Stimulated activated CD8-positive, alpha-beta memory T cell treated with anti-CD3 and anti-CD28 coated beads, Interleukin-4, amount 100 ng/mL, for 24 hours (primary cell): ENCODE measurements at regions not wholly inside any gene's neighbourhood (a gene's known extent, or its start where the extent isn't known, plus 50 kb on each side); places are given as distances from the start of the nearest gene placed in this dataset.
A peak's percentile ranks its signal among the peaks of the same experiment; 100 is the strongest.

ENCODE experiments used
- DNase-seq: peaks from one replicate; pipeline ENCODE4 v3.0.0-alpha.2; 2020; ENCODE audit warnings: low read depth

GRCh38 chr6:144578385-144579350 lies 293.5 kb downstream of the UTRN start:
- no peak for DNase-seq

- no peak for DNase-seq
These were observed 294.9 kb downstream of the UTRN start for GRCh38 chr6:144580039-144580438.

DNA sequence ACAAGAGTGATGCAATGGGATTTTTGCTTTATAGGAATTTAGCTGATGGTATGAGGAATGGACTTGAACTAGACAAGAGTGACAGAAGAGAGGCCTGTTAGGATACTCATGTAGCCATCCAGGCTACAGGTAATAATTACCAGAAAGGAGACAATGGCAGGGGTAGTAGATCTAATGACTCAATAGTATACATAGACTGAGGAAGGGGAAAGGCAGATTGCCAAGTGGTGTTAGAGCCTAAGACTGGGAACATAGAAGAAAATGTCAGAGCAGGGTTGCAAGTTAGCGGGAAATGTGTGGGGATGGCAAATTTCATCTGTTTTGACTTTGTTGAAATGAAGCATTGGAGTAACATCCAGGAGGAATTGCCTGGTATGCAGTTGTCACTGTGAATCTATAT lies 295.6 kb downstream of the UTRN start:
- DNase-seq = no peak

- DNase-seq = no peak
These were observed 296.8 kb downstream of the UTRN start for GRCh38 chr6:144581812-144582537.

DNA sequence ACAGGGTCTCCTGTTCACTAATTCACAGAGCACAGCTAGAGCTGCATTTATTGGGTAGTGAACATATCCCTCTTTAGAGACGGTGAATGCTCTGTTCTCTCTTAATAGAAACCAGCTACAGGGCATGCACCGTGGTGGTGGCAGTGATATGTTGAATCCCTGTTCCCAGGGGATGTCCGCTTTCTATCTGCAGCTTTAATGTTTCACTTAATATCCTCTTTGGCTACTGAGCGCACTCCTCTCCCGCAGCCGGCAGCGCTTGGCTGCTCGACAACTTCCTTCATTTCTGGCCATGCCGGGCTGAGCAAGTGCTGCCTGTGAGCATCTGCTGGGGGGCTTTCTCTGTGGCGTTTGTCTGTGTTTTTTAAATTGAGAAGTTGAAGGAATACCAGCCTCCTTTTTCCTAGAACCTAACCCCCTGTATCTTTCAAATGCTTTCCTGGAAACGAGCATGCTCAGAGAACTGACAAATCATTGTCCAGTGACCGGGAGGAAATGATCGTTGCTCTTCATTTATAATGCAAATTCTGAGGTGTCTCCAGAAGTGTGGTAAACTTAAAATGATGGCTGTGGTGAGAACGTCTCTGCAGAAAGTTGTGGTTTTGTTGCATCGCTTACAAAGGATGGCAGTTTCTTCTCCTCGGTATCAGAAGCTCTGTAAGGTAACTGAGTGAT lies 297.9 kb downstream of the UTRN start:
- peak; percentile 15 for DNase-seq

GRCh38 chr6:144583614-144583954 lies 298.4 kb downstream of the UTRN start:
- no peak for DNase-seq

DNA sequence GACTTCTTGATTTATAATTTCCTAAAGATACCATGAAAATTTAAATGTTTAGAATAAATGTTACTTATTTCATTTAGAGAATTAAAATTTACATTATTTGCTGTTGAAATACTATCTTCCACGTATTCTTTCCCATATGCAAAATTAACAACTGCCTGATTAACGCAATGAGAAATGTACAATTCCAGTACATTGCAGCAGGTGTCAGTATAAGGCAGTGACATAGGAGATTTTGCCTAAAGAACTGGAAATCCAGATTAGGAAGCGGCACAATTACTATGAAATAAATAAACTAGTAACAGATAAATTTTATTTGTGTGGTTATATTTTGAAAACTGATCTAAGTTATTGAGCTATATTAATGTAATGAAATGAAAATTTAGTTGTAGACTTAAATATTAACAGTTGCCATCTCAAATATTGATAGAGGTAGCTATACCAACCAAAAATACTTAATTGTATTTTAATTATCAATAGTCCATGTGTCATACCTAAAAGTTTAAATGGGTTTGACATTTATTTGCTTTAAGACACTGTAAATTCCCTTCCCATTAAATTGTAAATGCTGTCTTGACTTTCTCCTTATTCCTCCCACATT lies 300.2 kb downstream of the UTRN start:
- no peak for DNase-seq

- no peak for DNase-seq
These were observed 301.9 kb downstream of the UTRN start for GRCh38 chr6:144586986-144587385.

GRCh38 chr6:144588697-144589325 lies 303.7 kb downstream of the UTRN start:
- no peak for DNase-seq

- DNase-seq = no peak
These were observed 305.4 kb downstream of the UTRN start for GRCh38 chr6:144590532-144590931.

DNA sequence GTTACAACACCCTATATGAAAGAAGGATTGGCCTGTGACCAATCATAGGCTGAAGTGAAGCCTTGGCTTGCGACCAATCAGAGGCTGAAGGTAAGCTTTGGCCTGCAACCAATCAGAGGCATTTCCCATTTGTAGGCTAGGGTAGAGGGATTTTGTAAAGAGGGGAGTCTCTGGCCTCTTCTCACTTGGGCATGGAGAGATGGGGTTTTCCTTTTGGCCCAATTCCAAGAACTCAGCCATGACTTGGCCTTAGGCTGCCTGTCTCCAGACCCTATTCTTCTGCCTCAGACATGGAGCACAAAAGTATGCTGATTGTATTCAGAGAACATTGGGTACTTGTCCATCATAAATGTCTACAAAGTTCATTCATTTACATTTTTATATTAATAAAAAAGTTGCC lies 308.3 kb downstream of the UTRN start:
- no peak for DNase-seq

DNA sequence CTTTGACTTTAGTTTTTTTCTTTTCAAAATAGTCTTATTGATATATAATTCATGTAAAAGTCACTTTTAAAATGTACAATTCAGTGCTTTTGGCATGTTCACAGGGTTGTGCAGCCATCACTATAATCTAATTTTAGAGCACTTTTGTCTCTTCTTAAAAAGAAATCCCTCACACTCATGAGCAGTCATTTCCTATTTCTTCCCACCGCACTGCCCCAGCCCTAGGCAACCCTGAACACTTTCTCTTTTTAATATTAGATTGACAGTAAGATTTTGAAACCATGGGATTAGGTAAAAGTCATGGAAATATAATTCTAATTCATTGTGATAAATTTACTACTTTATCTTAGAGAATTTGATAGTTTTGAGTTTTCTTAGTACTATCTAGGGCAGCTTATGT lies 309.4 kb downstream of the UTRN start:
- DNase-seq = no peak

DNA sequence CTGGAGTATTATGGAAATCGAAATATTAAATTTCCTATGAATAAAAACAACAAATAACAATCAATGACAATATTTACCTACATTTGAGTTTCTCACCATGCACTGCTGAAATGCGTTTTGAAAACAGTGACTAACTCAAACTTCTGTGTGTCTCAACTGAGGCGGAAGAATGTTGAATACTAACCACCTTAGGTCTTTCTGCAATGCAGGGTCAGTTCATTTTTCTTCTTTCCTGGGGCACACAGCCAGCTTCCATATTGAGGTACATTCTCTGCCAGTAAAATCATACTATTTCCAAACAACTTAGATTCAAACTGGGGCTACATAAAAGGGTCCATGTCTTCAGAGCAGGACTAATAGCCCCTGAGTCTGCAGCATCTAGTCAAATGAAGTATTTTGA lies 310.1 kb downstream of the UTRN start:
- DNase-seq = no peak

DNA sequence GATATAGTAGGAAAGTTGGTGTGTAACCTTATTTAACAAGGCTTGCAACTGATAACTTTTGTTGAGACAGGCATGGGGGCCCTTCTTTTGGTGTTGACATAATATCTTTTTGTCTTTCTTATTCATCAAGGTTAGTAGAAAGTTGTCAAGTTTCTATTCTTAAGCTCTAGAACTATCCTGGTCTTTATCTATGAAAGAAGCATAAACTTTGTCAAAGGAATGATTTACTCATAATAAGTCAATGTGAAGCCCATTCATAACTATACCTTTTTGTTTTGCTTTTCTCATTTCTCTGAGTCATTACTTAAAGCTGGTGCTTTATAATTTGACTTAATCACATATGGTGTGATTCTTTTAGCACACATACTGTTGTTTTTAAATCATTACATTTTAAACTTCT lies 312.4 kb downstream of the UTRN start:
- no peak for DNase-seq

DNA sequence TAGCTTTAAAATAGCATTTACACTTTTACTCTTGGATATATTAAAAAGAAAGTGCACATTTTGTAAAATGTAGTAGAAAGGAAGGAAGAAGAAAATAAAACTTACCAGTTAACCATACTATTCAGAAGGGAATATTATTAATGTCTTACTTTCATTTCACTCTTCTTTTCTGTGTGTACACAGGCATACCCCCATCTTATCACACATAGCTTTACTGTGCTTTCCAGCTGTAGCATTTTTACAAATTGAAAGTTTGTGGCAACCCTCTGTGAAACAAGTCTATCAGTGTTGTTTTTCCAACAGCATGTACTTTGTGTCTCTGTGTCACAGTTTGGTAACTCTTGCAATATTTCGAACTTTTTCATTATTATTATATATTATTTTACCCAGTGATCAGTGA lies 314.5 kb downstream of the UTRN start:
- DNase-seq = no peak

DNA sequence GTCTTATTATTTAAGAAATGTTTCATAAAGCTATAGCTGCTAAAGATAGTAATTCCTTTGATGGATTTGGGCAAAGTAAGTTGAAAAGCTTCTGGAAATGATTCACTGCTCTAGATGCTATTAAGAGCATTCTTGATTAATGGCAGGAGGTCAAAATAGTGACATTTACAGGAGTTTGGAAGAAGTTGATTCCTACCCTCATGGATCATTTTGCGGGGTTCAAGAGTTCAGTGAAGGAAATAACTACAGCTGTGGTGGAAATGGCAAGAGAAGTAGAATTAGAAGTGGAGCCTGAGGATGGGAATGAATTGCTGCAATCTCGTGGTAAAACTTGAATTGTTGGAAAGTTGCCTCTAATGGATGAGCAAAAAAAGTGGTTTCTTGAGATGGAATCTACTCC lies 316.1 kb downstream of the UTRN start:
- DNase-seq = no peak

DNA sequence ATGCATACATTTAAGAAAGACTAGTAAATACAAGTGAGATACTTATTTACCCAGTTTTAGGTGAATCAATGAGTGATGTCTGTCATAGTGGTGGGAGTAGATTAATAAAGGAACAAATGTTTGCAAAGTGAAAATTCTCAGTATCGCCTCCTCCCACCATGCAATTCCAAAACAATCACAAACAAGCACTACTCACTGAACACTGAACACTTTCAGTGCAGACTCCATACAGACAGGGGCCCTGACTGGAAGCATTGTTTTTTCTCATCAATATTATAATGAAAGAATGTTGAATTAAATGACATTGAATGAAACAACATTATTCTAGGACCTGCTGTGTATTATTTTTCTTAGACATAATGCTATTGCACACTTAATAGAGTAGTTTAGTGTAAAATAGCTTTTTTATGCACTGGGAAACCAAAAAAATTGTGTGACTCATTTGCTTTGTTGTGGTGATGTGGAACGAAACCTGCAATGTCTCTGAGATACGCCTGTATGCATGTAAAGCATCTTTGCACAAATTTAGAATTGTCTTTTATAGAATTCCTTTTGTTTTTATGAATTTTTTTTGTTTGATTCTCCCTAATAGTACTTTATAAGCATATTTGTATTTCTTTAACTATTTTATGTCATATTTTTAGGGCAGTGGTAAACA lies 317.5 kb downstream of the UTRN start:
- DNase-seq = no peak

- DNase-seq = no peak
These were observed 320.9 kb downstream of the UTRN start for GRCh38 chr6:144606083-144606482.

- no peak for DNase-seq
These were observed 323.0 kb downstream of the UTRN start for GRCh38 chr6:144607998-144608735.

DNA sequence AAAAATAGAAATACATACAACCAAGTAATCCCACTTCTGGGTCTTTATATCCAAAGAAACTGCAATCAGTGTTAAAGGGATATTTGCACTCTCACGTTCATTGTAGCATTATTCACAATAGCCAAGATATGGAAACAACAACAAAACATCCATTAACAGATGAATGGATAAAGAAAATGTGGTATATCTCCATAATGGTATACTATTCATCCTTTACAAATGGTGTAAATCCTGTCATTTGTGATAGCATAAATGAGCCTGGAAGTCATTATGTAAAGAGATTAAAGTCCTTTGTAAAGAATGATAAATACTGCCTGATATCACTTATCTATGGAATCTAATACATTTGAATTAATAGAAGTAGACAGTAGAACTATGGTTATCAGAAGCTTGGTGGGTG lies 327.7 kb downstream of the UTRN start:
- no peak for DNase-seq

- DNase-seq = no peak
These were observed 328.7 kb downstream of the UTRN start for GRCh38 chr6:144613859-144614258.
